ENCODE measurements at regions not wholly inside any gene's neighbourhood (a gene's known extent, or its start where the extent isn't known, plus 50 kb on each side); places are given as distances from the start of the nearest gene placed in this dataset.
A peak's percentile ranks its signal among the peaks of the same experiment; 100 is the strongest.

- intact Hi-C loops (cut with DNase I): no loop called here
- ATAC-seq (no peak), DNase-seq (no peak)
- H3K27ac ChIP-seq: no peak overlapping the region
- H3K4me3 ChIP-seq: no peak overlapping the region
- TF ChIP-seq CTCF (IDR thresholded peaks at IDR 0.05): no peak
- no peaks in the 10 kb centered on the region for H3K36me3 ChIP-seq
- H3K9me3 ChIP-seq: no peaks in the 10 kb centered on the region
- no peaks in the 10 kb centered on the region for H3K27me3 ChIP-seq
- no peaks in the 10 kb centered on the region for H3K4me1 ChIP-seq
Measured at GRCh38 chr1:81420760-81421159, 380.0 kb upstream of the ADGRL2 start.

- intact Hi-C loops (cut with DNase I): no loop called here
- Histone ChIP-seq H3K27me3 (no peaks in the 10 kb centered on the region), H3K27ac (no peak overlapping the region), H3K4me1 (no peaks in the 10 kb centered on the region), H3K36me3 (no peaks in the 10 kb centered on the region), H3K9me3 (no peaks in the 10 kb centered on the region), H3K4me3 (no peak overlapping the region)
- DNase-seq (peak; percentile 77), ATAC-seq (peak; percentile 97)
- TF ChIP-seq CTCF (IDR thresholded peaks at IDR 0.05): peak; percentile 83
Measured at GRCh38 chr1:81414488-81415015, 386.2 kb upstream of the ADGRL2 start.

GRCh38 chr1:81412954-81413353, 387.8 kb upstream of the ADGRL2 start:
- no peak for ATAC-seq
- no peaks in the 10 kb centered on the region for H3K27me3 ChIP-seq
- no peak for TF ChIP-seq CTCF (IDR thresholded peaks at IDR 0.05)
- no peaks in the 10 kb centered on the region for H3K4me1 ChIP-seq
- no peaks in the 10 kb centered on the region for H3K9me3 ChIP-seq
- no peak for DNase-seq
- H3K36me3 ChIP-seq: no peaks in the 10 kb centered on the region
- no peak overlapping the region for H3K27ac ChIP-seq
- no peak overlapping the region for H3K4me3 ChIP-seq
- intact Hi-C loops (cut with DNase I): no loop called here

GRCh38 chr1:81410941-81411340, 389.8 kb upstream of the ADGRL2 start:
- no peak for TF ChIP-seq CTCF (IDR thresholded peaks at IDR 0.05)

GRCh38 chr1:81410351-81410750, 390.4 kb upstream of the ADGRL2 start:
- Histone ChIP-seq H3K36me3 (no peaks in the 10 kb centered on the region), H3K4me3 (no peak overlapping the region), H3K4me1 (no peaks in the 10 kb centered on the region), H3K27ac (no peak overlapping the region), H3K9me3 (no peaks in the 10 kb centered on the region), H3K27me3 (no peaks in the 10 kb centered on the region)
- ATAC-seq (no peak), DNase-seq (no peak)
- no peak for TF ChIP-seq CTCF (IDR thresholded peaks at IDR 0.05)
- intact Hi-C loops (cut with DNase I): no loop called here

More at GRCh38 chr1:81410941-81411340, 389.8 kb upstream of the ADGRL2 start:
- Histone ChIP-seq H3K4me1 (no peaks in the 10 kb centered on the region), H3K9me3 (no peaks in the 10 kb centered on the region), H3K36me3 (no peaks in the 10 kb centered on the region), H3K4me3 (no peak overlapping the region), H3K27me3 (no peaks in the 10 kb centered on the region), H3K27ac (no peak overlapping the region)
- ATAC-seq: no peak
- DNase-seq: no peak
- intact Hi-C loops (cut with DNase I): no loop called here

- ATAC-seq: no peak
- no peak overlapping the region for H3K27ac ChIP-seq
Measured at GRCh38 chr1:81409780-81410274, 390.9 kb upstream of the ADGRL2 start.

More at GRCh38 chr1:81409780-81410274, 390.9 kb upstream of the ADGRL2 start:
- Histone ChIP-seq H3K4me1 (no peaks in the 10 kb centered on the region), H3K4me3 (no peak overlapping the region), H3K9me3 (no peaks in the 10 kb centered on the region), H3K27me3 (no peaks in the 10 kb centered on the region), H3K36me3 (no peaks in the 10 kb centered on the region)
- intact Hi-C loops (cut with DNase I): no loop called here
- DNase-seq: no peak
- no peak for TF ChIP-seq CTCF (IDR thresholded peaks at IDR 0.05)
